GM10266 (cell line): ENCODE measurements at regions not wholly inside any gene's neighbourhood (a gene's known extent, or its start where the extent isn't known, plus 50 kb on each side); places are given as distances from the start of the nearest gene placed in this dataset.
"Not testable (repeated sequence)": the region's sequence is repeated elsewhere in the genome, so short reads cannot be mapped to it uniquely, and the experiment has no call there.

ENCODE experiments used
- DNase-seq: peaks from one replicate; pipeline ENCODE4 v3.0.0; 2012; ENCODE audit errors: extremely low spot score
- CTCF ChIP-seq: IDR thresholded peaks from 2 replicates; pipeline ENCODE4 v1.5.1; 2012; ENCODE audit warnings: mild to moderate bottlenecking, low read depth; ENCODE audit not compliant: control insufficient read depth, insufficient read depth; ENCODE audit errors: missing control alignments

GRCh38 chr20:52071136-52071535 is 120.4 kb downstream of the ZFP64 start:
- no peak for DNase-seq
- TF ChIP-seq CTCF: no peak

GRCh38 chr20:52064931-52065330 is 126.6 kb downstream of the ZFP64 start:
- no peak for DNase-seq
- TF ChIP-seq CTCF: no peak

GRCh38 chr20:52062452-52063209 is 128.9 kb downstream of the ZFP64 start:
- no peak for DNase-seq
- TF ChIP-seq CTCF: no peak

GRCh38 chr20:52060794-52061714 is 130.5 kb downstream of the ZFP64 start:
- DNase-seq: no peak
- no peak for TF ChIP-seq CTCF

GRCh38 chr20:52057133-52057532 is 134.4 kb downstream of the ZFP64 start:
- not testable (repeated sequence) for DNase-seq

- no peak for DNase-seq
- no peak for TF ChIP-seq CTCF
These were observed 135.1 kb downstream of the ZFP64 start for GRCh38 chr20:52056203-52057062.

GRCh38 chr20:52054123-52054522 is 137.5 kb downstream of the ZFP64 start:
- no peak for TF ChIP-seq CTCF

More at GRCh38 chr20:52054123-52054522, 137.5 kb downstream of the ZFP64 start:
- no peak for DNase-seq
